Inflammatory macrophage treated with lipopolysaccharide for 1 hour (primary cell): ENCODE measurements at regions not wholly inside any gene's neighbourhood (a gene's known extent, or its start where the extent isn't known, plus 50 kb on each side); places are given as distances from the start of the nearest gene placed in this dataset.

Experiments
- DNase-seq, 2 donors: peaks; one replicate each; pipeline ENCODE4 v3.0.0-alpha.2; 2020 to 2022

- peak; percentile 14 to 50 for DNase-seq
Measured at GRCh38 chr4:122309988-122310626, 68.7 kb upstream of the ADAD1 start.

DNA sequence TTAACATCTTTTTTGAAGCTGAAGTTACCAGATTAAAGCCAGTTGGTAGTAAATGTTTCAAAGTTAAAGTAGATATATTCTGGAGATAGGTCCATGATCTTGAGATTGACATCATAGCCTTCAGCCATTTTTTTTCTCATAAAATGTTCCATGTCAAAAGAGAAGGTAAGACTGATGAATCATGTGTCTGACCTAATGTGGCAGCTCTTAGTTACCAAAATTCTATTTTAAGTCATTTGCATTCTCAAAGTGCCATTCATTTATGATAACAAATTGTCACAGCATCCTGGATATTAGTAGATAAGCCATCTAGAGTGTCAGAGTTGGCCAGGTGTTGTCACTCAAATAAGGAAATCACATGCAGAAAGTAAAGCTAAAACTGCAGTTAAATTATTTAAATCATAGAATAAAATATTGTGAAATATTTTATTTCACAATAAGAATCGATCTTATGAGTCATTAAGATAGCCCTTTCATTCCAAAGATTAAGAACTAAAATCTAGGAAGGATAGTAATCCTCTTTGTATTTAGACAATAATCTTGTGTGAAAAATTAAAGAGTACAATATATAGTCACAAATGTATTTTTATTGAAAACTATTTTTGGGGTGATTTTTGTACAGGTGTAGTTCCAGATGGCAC lies 65.7 kb upstream of the ADAD1 start:
- DNase-seq: no peak

GRCh38 chr4:122326908-122327307 lies 51.9 kb upstream of the ADAD1 start:
- no peak for DNase-seq

- DNase-seq: no peak
Measured at GRCh38 chr4:122328893-122329292, 49.9 kb upstream of the ADAD1 start.
